WTC11 (cell line): ENCODE measurements at regions not wholly inside any gene's neighbourhood (a gene's known extent, or its start where the extent isn't known, plus 50 kb on each side); places are given as distances from the start of the nearest gene placed in this dataset.

ENCODE experiments used
- ATAC-seq: fragments of 200-7000 bp; cut with Tn5 transposase; 2 replicates; pipeline ENCODE4 v1.10.0; 2021; ENCODE audit warnings: mild to moderate bottlenecking, moderate library complexity
- CTCF ChIA-PET: fragments of 300-600 bp; sonication (Branson Sonifier 250); formaldehyde crosslinking; loops from one replicate; lab custom pipeline; 2021; ENCODE audit warnings: antibody characterized with exemption; lab: Charles Lee
- POLR2A ChIA-PET: fragments of 350-600 bp; sonication (Branson Sonifier 250); formaldehyde crosslinking; loops from one replicate; lab custom pipeline; 2021; ENCODE audit warnings: antibody characterized with exemption; lab: Charles Lee
- DNase-seq: peaks from one replicate; pipeline ENCODE4 v3.0.0; 2021; ENCODE audit warnings: low spot score
- H3K27ac Mint-ChIP-seq: 2 replicates; pipeline ENCODE4 v1.8.0; 2021; ENCODE audit warnings: mixed read lengths
- H3K27me3 Mint-ChIP-seq: 2 replicates; pipeline ENCODE4 v1.8.0; 2021; ENCODE audit warnings: low read depth, mild to moderate bottlenecking, moderate library complexity, mixed read lengths
- H3K36me3 Mint-ChIP-seq: 2 replicates; pipeline ENCODE4 v1.8.0; 2021; ENCODE audit warnings: mixed read lengths
- H3K4me1 Mint-ChIP-seq: 2 replicates; pipeline ENCODE4 v1.8.0; 2022; ENCODE audit warnings: mixed read lengths
- H3K4me3 Mint-ChIP-seq: 2 replicates; pipeline ENCODE4 v1.8.0; 2021; ENCODE audit warnings: mild to moderate bottlenecking, moderate library complexity, mixed read lengths
- H3K9me3 Mint-ChIP-seq: 2 replicates; pipeline ENCODE4 v1.8.0; 2021; ENCODE audit warnings: mixed read lengths
- ATF1 ChIP-seq: sonication (generic); formaldehyde crosslinking; IDR thresholded peaks from 2 replicates; pipeline ENCODE4 v1.8.1; 2023; ENCODE audit warnings: mild to moderate bottlenecking, moderate library complexity, missing genetic modification reagents
- CBFB ChIP-seq: sonication (generic); formaldehyde crosslinking; IDR thresholded peaks from 2 replicates; pipeline ENCODE4 v1.8.1; 2022; ENCODE audit warnings: mild to moderate bottlenecking, low read depth, missing genetic modification reagents
- CREM ChIP-seq: sonication (generic); formaldehyde crosslinking; IDR thresholded peaks from 2 replicates; pipeline ENCODE4 v1.8.1; 2022; ENCODE audit warnings: mild to moderate bottlenecking, missing genetic modification reagents, moderate library complexity
- JUN ChIP-seq: sonication (generic); formaldehyde crosslinking; IDR thresholded peaks from 2 replicates; pipeline ENCODE4 v1.8.0; 2023; ENCODE audit warnings: mild to moderate bottlenecking, missing genetic modification reagents
- NFE2L1 ChIP-seq: sonication (generic); formaldehyde crosslinking; IDR thresholded peaks from 2 replicates; pipeline ENCODE4 v1.8.1; 2023; ENCODE audit warnings: missing genetic modification reagents
- RELA ChIP-seq: sonication (generic); formaldehyde crosslinking; IDR thresholded peaks from 2 replicates; pipeline ENCODE4 v1.8.1; 2022; ENCODE audit warnings: missing genetic modification reagents, mild to moderate bottlenecking, borderline replicate concordance
- RORB ChIP-seq: fragments of 250-450 bp; sonication (Bioruptor Pico); IDR thresholded peaks from 2 replicates; pipeline ENCODE4 v1.9.0; 2021; ENCODE audit warnings: mild to moderate bottlenecking
- SMAD3 ChIP-seq: sonication (generic); formaldehyde crosslinking; IDR thresholded peaks from 2 replicates; pipeline ENCODE4 v1.8.0; 2022; ENCODE audit warnings: missing genetic modification reagents, mild to moderate bottlenecking, borderline replicate concordance
- TF ChIP-seq, protein P1 (sequence below): fragments of 200-600 bp; IDR thresholded peaks from 2 replicates; pipeline ENCODE4 v1.8.0; 2022; ENCODE audit warnings: antibody characterized with exemption
- TF ChIP-seq, protein P2 (sequence below): sonication (generic); formaldehyde crosslinking; IDR thresholded peaks from 2 replicates; pipeline ENCODE4 v1.8.1; 2022; ENCODE audit warnings: low read depth, missing genetic modification reagents, borderline replicate concordance
- TF ChIP-seq, protein P3 (sequence below): fragments of 250-450 bp; sonication (Bioruptor Pico); conservative IDR thresholded peaks from 2 replicates; pipeline ENCODE4 v1.9.0; 2021; ENCODE audit warnings: mild to moderate bottlenecking
- TF ChIP-seq, protein P4 (sequence below): sonication (generic); formaldehyde crosslinking; IDR thresholded peaks from 2 replicates; pipeline ENCODE4 v1.8.0; 2022; ENCODE audit warnings: mild to moderate bottlenecking, missing genetic modification reagents
- TF ChIP-seq, protein P5 (sequence below): fragments of 250-450 bp; sonication (Bioruptor Pico); IDR thresholded peaks from 2 replicates; pipeline ENCODE4 v1.9.0; 2021; ENCODE audit warnings: mild to moderate bottlenecking, borderline replicate concordance
- TF ChIP-seq, protein P6 (sequence below): fragments of 250-450 bp; sonication (Bioruptor Pico); IDR thresholded peaks from 2 replicates; pipeline ENCODE4 v2.1.2; 2022; ENCODE audit warnings: mild to moderate bottlenecking, moderate library complexity

DNA sequence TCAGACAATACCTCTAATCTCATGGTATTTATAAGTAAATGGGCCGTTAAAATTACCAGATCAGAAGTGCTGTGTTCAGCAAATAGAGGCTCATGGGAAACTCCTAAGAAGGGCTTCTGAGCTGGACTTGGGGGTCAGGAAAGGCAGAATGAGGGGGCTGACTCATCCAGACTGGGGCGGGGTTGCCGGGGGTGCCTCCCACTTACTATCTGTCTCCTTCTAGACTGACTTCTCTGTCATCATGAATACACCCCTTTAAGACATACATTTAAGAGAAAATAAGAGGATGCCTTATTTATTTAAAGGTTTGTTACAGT lies 96.0 kb upstream of the ERRFI1 start:
- DNase-seq, result no peak
- Mint-ChIP-seq H3K27ac (no peak overlapping the region), H3K4me3 (no peak overlapping the region), H3K27me3 (no peaks in the 10 kb centered on the region; the same call in none of the 2 replicates), H3K9me3 (peaks cover 32% of the 10 kb centered on the region), H3K4me1 (peaks cover 24% of the 10 kb centered on the region), H3K36me3 (peaks cover 29% of the 10 kb centered on the region)
- ChIA-PET POLR2A (no interaction called here), CTCF (no interaction called here)
- ATAC-seq, result no peak
- TF ChIP-seq, protein P1, sequence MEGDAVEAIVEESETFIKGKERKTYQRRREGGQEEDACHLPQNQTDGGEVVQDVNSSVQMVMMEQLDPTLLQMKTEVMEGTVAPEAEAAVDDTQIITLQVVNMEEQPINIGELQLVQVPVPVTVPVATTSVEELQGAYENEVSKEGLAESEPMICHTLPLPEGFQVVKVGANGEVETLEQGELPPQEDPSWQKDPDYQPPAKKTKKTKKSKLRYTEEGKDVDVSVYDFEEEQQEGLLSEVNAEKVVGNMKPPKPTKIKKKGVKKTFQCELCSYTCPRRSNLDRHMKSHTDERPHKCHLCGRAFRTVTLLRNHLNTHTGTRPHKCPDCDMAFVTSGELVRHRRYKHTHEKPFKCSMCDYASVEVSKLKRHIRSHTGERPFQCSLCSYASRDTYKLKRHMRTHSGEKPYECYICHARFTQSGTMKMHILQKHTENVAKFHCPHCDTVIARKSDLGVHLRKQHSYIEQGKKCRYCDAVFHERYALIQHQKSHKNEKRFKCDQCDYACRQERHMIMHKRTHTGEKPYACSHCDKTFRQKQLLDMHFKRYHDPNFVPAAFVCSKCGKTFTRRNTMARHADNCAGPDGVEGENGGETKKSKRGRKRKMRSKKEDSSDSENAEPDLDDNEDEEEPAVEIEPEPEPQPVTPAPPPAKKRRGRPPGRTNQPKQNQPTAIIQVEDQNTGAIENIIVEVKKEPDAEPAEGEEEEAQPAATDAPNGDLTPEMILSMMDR, result no peak
- TF ChIP-seq RORB (CRISPR knock-in tag) (no peak), CREM (CRISPR knock-in tag) (no peak), ATF1 (CRISPR knock-in tag) (no peak), CBFB (no peak), RELA (CRISPR knock-in tag) (no peak), SMAD3 (no peak), NFE2L1 (CRISPR knock-in tag) (no peak), JUN (CRISPR knock-in tag) (no peak)
- TF ChIP-seq, protein P2, sequence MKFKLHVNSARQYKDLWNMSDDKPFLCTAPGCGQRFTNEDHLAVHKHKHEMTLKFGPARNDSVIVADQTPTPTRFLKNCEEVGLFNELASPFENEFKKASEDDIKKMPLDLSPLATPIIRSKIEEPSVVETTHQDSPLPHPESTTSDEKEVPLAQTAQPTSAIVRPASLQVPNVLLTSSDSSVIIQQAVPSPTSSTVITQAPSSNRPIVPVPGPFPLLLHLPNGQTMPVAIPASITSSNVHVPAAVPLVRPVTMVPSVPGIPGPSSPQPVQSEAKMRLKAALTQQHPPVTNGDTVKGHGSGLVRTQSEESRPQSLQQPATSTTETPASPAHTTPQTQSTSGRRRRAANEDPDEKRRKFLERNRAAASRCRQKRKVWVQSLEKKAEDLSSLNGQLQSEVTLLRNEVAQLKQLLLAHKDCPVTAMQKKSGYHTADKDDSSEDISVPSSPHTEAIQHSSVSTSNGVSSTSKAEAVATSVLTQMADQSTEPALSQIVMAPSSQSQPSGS (CRISPR knock-in tag), result no peak
- TF ChIP-seq, protein P3, sequence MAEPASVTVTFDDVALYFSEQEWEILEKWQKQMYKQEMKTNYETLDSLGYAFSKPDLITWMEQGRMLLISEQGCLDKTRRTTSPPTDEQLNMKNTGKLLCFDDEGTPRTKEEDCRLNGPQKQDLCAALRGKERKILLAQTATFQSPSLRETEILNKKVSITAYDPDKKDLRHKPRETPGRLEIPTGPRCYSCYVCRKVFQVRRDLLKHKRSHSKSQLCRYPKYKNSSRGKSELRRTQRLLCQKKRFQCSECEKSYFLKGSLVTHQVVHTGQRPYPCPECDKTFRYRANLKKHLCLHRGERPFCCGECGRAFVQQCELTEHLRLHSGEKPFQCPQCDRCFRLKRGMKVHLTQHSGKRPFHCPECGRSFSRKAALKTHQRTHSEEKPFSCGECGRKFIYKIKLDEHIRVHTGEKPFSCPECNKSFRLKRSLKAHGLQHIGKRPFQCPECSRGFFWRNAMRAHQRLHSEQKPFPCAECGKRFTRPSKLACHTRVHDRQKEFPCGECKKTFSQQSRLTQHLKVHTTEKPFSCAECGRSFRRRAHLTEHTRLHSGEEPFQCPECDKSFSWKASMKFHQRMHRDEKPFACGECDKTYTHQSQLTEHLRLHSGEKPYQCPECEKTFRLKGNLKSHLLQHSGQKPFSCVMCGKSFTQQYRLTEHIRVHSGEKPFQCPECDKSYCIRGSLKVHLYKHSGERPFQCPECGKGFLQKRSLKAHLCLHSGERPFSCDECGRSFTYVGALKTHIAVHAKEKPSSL (CRISPR knock-in tag), result no peak
- TF ChIP-seq, protein P4, sequence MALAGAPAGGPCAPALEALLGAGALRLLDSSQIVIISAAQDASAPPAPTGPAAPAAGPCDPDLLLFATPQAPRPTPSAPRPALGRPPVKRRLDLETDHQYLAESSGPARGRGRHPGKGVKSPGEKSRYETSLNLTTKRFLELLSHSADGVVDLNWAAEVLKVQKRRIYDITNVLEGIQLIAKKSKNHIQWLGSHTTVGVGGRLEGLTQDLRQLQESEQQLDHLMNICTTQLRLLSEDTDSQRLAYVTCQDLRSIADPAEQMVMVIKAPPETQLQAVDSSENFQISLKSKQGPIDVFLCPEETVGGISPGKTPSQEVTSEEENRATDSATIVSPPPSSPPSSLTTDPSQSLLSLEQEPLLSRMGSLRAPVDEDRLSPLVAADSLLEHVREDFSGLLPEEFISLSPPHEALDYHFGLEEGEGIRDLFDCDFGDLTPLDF (CRISPR knock-in tag), result no peak
- TF ChIP-seq, protein P5, sequence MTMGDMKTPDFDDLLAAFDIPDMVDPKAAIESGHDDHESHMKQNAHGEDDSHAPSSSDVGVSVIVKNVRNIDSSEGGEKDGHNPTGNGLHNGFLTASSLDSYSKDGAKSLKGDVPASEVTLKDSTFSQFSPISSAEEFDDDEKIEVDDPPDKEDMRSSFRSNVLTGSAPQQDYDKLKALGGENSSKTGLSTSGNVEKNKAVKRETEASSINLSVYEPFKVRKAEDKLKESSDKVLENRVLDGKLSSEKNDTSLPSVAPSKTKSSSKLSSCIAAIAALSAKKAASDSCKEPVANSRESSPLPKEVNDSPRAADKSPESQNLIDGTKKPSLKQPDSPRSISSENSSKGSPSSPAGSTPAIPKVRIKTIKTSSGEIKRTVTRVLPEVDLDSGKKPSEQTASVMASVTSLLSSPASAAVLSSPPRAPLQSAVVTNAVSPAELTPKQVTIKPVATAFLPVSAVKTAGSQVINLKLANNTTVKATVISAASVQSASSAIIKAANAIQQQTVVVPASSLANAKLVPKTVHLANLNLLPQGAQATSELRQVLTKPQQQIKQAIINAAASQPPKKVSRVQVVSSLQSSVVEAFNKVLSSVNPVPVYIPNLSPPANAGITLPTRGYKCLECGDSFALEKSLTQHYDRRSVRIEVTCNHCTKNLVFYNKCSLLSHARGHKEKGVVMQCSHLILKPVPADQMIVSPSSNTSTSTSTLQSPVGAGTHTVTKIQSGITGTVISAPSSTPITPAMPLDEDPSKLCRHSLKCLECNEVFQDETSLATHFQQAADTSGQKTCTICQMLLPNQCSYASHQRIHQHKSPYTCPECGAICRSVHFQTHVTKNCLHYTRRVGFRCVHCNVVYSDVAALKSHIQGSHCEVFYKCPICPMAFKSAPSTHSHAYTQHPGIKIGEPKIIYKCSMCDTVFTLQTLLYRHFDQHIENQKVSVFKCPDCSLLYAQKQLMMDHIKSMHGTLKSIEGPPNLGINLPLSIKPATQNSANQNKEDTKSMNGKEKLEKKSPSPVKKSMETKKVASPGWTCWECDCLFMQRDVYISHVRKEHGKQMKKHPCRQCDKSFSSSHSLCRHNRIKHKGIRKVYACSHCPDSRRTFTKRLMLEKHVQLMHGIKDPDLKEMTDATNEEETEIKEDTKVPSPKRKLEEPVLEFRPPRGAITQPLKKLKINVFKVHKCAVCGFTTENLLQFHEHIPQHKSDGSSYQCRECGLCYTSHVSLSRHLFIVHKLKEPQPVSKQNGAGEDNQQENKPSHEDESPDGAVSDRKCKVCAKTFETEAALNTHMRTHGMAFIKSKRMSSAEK, result no peak
- TF ChIP-seq, protein P6, sequence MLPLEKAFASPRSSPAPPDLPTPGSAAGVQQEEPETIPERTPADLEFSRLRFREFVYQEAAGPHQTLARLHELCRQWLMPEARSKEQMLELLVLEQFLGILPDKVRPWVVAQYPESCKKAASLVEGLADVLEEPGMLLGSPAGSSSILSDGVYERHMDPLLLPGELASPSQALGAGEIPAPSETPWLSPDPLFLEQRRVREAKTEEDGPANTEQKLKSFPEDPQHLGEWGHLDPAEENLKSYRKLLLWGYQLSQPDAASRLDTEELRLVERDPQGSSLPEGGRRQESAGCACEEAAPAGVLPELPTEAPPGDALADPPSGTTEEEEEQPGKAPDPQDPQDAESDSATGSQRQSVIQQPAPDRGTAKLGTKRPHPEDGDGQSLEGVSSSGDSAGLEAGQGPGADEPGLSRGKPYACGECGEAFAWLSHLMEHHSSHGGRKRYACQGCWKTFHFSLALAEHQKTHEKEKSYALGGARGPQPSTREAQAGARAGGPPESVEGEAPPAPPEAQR (CRISPR knock-in tag), result no peak
